Stimulated activated naive B cell treated with anti-CD40 and anti-IgM and Interleukin-4, amounts not matched to agents 10 μg/mL and 1 μg/mL and 100 μg/mL, for 72 hours (primary cell): ENCODE measurements at regions not wholly inside any gene's neighbourhood (a gene's known extent, or its start where the extent isn't known, plus 50 kb on each side); places are given as distances from the start of the nearest gene placed in this dataset.

Source experiments
- ATAC-seq, 2 donors: fragments of 150-1000 bp; cut with Tn5 transposase; replicated peaks; 2 replicates each; pipeline ENCODE4 v1.10.0; 2021; ENCODE audit warnings: moderate library complexity in 1 of 2
- DNase-seq: peaks from one replicate; pipeline ENCODE4 v3.0.0; 2021
- H3K27ac Mint-ChIP-seq: one replicate; pipeline ENCODE4 v1.8.0; 2022; ENCODE audit warnings: mild to moderate bottlenecking, mixed read lengths
- H3K27me3 Mint-ChIP-seq, 2 donors: one replicate each; pipeline ENCODE4 v1.8.0; 2022; ENCODE audit warnings: mixed read lengths in 2 of 2
- H3K36me3 Mint-ChIP-seq, 2 donors: one replicate each; pipeline ENCODE4 v1.8.0; 2022; ENCODE audit warnings: mixed read lengths in 2 of 2, mild to moderate bottlenecking in 1 of 2
- H3K4me1 Mint-ChIP-seq, 2 donors: one replicate each; pipeline ENCODE4 v1.8.0; 2022; ENCODE audit warnings: mixed read lengths in 2 of 2, mild to moderate bottlenecking in 1 of 2
- H3K4me3 Mint-ChIP-seq, 2 donors: one replicate each; pipeline ENCODE4 v1.8.0; 2022; ENCODE audit warnings: mild to moderate bottlenecking in 2 of 2, mixed read lengths in 2 of 2, moderate library complexity in 1 of 2
- H3K9me3 Mint-ChIP-seq, 2 donors: one replicate each; pipeline ENCODE4 v1.8.0; 2022; ENCODE audit warnings: mixed read lengths in 2 of 2, mild to moderate bottlenecking in 1 of 2

DNA sequence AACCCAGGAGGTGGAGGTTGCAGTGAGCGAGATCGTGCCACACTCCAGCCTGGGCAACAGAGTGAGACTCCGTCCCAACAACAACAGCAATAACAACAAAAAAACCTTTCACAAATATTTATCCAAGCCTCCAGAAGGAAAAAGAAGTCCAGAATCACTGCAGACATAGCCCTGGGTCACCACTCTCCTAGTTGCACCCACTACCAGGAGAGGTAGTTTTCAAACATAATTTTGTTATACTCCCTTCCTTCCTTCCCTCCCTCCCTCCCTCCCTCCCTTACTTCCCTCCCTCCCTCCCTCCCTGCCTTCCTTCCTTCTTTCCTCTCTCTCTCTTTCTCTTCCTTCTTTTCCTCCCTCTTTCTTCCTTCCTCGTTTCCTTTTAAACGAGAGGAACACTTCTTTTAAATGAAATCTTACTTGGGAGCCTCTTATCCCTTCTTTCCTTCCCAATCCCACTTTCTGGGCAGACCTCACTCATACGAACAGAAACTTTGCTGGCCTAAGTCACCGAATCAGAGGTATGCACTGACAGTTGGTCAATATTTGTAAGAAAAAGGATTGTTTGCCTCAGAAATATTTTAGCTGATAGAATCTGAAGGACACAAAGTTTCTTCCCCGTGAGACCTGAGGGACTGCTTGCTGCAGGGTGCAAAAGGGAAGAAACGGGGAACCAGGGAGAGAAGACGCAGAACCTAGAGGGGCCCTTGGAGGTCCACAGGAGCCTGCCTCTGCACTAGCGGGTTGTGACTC lies 88.1 kb upstream of the AGAP1 start:
- Mint-ChIP-seq H3K36me3 (no peaks in the 10 kb centered on the region), H3K27ac (no peak overlapping the region), H3K4me1 (no peaks in the 10 kb centered on the region), H3K27me3 (peaks cover 9 to 11% of the 10 kb centered on the region in 2 donors), H3K9me3 (peaks cover 0 to 3% of the 10 kb centered on the region in 2 donors), H3K4me3 (no peak overlapping the region)
- no peak for DNase-seq
- no peak for ATAC-seq

- ATAC-seq, result no peak
- no peaks in the 10 kb centered on the region for H3K4me1 Mint-ChIP-seq
Observed at GRCh38 chr2:235406430-235406829, 87.4 kb upstream of the AGAP1 start.

GRCh38 chr2:235411905-235412485 lies 81.8 kb upstream of the AGAP1 start:
- peaks cover 0 to 6% of the 10 kb centered on the region in 2 donors for H3K9me3 Mint-ChIP-seq
- no peaks in the 10 kb centered on the region for H3K4me1 Mint-ChIP-seq
- DNase-seq, result no peak
- no peaks in the 10 kb centered on the region for H3K36me3 Mint-ChIP-seq
- H3K4me3 Mint-ChIP-seq, result no peak overlapping the region
- peaks cover 3 to 9% of the 10 kb centered on the region in 2 donors for H3K27me3 Mint-ChIP-seq
- no peak overlapping the region for H3K27ac Mint-ChIP-seq
- ATAC-seq, result no peak

More at GRCh38 chr2:235406430-235406829, 87.4 kb upstream of the AGAP1 start:
- H3K27me3 Mint-ChIP-seq, result peaks cover 7 to 11% of the 10 kb centered on the region in 2 donors
- DNase-seq, result no peak
- no peaks in the 10 kb centered on the region for H3K36me3 Mint-ChIP-seq
- peaks cover 0 to 2% of the 10 kb centered on the region in 2 donors for H3K9me3 Mint-ChIP-seq
- no peak overlapping the region for H3K4me3 Mint-ChIP-seq
- H3K27ac Mint-ChIP-seq, result no peak overlapping the region

DNA sequence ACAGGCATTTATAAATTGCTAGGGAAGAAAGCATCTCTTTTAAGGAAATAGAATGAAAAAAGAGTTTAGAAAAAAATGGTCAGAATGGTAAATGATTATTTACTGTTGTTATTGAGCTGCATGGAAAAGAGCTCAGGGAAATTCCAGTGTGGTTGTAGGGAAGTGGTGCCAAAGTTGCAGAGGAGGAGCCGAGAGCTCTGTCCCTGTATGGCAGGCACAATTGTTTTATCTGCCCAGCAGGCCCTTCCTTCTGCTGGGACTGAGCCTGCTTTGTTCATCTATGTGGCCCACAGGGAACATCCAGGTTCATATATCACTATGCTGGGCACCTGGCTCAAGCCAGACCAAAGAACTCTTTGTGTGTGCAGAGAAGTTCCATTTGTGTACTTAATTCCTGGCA lies 80.8 kb upstream of the AGAP1 start:
- ATAC-seq, result no peak
- H3K4me3 Mint-ChIP-seq, result no peak overlapping the region
- peaks cover 0 to 6% of the 10 kb centered on the region in 2 donors for H3K9me3 Mint-ChIP-seq
- no peaks in the 10 kb centered on the region for H3K36me3 Mint-ChIP-seq
- H3K27me3 Mint-ChIP-seq, result peaks cover 9 to 10% of the 10 kb centered on the region in 2 donors
- DNase-seq, result no peak
- H3K27ac Mint-ChIP-seq, result no peak overlapping the region
- no peaks in the 10 kb centered on the region for H3K4me1 Mint-ChIP-seq

GRCh38 chr2:235414422-235414821 lies 79.4 kb upstream of the AGAP1 start:
- Mint-ChIP-seq H3K4me3 (no peak overlapping the region), H3K4me1 (no peaks in the 10 kb centered on the region), H3K27ac (no peak overlapping the region)

DNA sequence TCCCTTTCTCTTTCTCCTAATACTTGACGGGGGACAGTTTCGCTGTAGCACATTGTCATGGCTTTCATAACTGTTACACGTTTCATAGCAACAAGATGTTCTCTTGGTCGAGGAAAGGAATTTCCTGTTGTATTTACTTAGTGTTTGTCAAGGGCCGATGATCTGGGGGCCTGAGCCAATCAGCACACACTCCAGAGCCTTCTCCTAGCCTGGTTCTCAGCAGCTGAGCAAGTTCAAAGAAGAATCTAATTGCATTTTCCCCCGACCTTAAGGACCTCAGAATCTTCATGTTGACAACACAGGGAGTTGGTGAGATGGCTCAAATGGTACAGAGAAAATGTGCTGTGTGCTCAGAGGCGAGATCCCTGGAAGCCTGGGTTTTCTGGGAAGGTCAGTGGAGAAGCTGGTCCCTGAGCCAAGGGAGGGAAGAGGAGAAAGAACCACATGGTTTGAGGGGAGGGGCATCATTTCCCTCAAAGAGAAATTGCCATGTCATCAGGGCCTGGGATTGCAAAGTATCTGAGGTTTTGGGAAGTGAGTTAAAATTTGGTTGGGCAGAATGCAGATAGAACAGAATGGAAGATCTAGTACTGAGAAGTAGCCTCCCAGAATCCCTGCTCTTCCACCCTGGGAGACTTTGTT lies 76.9 kb upstream of the AGAP1 start:
- H3K4me1 Mint-ChIP-seq, result no peaks in the 10 kb centered on the region
- H3K27me3 Mint-ChIP-seq, result peaks cover 9 to 19% of the 10 kb centered on the region in 2 donors
- peaks cover 0 to 4% of the 10 kb centered on the region in 2 donors for H3K9me3 Mint-ChIP-seq
- no peaks in the 10 kb centered on the region for H3K36me3 Mint-ChIP-seq
- no peak overlapping the region for H3K4me3 Mint-ChIP-seq
- H3K27ac Mint-ChIP-seq, result no peak overlapping the region
- ATAC-seq, result no peak
- DNase-seq, result no peak

More at GRCh38 chr2:235414422-235414821, 79.4 kb upstream of the AGAP1 start:
- H3K27me3 Mint-ChIP-seq, result peaks cover 9% of the 10 kb centered on the region in 2 donors
- ATAC-seq (no peak), DNase-seq (no peak)
- H3K9me3 Mint-ChIP-seq, result peaks cover 0 to 6% of the 10 kb centered on the region in 2 donors
- no peaks in the 10 kb centered on the region for H3K36me3 Mint-ChIP-seq

DNA sequence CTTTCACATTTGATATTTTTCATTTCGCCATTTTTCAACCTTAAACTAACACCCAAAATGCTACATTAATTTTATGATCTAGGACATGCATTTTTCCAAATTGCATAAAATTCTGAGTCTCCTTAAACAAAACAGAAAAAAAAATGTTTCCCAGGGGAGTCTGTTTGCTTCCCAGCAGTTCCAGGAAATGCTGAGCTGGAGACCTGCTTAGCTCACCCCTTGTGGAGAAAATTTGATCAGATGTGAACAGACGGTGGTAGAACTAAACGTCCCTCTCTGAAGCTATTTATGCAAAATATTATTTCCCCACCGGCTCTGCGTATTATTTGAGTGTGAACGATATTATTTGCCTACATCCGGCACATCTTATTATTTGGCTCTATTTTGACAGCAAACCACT lies 74.9 kb upstream of the AGAP1 start:
- H3K36me3 Mint-ChIP-seq, result no peaks in the 10 kb centered on the region
- DNase-seq, result no peak
- peaks cover 4% of the 10 kb centered on the region in 2 donors for H3K9me3 Mint-ChIP-seq
- H3K4me3 Mint-ChIP-seq, result no peak overlapping the region
- no peak overlapping the region for H3K27ac Mint-ChIP-seq
- no peak for ATAC-seq
- peaks cover 9 to 19% of the 10 kb centered on the region in 2 donors for H3K27me3 Mint-ChIP-seq
- H3K4me1 Mint-ChIP-seq, result no peaks in the 10 kb centered on the region

DNA sequence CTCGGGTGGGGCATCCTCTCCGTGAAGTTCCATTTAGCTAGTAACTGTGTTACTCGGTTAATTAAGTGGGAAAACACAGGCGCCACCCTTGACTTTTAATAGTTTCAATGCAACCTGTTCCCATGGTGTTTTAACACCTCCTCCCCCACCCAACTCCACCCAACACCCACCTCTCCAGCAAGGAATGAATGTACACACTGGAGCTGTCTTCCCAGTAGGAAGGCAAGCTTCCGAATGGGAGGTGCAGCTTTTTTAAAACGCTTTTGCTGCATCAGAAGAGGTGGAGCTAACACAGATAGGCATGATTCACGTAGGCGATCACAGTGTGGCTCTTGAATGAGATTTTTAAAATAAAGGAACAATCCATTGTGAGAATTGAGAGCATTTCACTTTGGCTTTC lies 73.8 kb upstream of the AGAP1 start:
- H3K27me3 Mint-ChIP-seq, result peaks cover 9 to 19% of the 10 kb centered on the region in 2 donors
- H3K4me1 Mint-ChIP-seq, result no peaks in the 10 kb centered on the region
- no peak for DNase-seq
- ATAC-seq, result no peak
- H3K27ac Mint-ChIP-seq, result no peak overlapping the region
- H3K9me3 Mint-ChIP-seq, result peaks cover 6 to 9% of the 10 kb centered on the region in 2 donors
- no peak overlapping the region for H3K4me3 Mint-ChIP-seq
- no peaks in the 10 kb centered on the region for H3K36me3 Mint-ChIP-seq

DNA sequence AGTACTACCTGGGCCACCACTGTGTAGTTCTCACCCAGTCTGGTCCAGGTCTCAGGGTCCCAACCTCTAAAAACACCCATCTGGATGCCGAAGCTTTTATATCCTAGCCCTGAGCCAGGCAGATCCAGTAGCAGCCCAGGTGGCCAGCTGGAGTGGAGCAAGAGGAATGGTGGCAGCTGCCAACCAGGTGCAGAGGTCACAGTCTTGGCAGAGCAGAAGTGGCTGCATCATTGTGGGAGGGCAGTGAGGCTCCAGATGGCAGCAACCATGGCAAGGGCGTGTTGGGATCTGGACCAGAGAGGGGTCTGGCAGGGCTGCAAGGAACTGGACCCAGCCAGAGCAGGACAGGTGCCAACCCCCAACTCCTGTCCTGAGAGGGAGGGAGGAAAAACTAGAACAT lies 72.2 kb upstream of the AGAP1 start:
- DNase-seq (no peak), ATAC-seq (no peak)
- Mint-ChIP-seq H3K9me3 (peaks cover 8 to 9% of the 10 kb centered on the region in 2 donors), H3K36me3 (no peaks in the 10 kb centered on the region), H3K27me3 (peaks cover 4 to 23% of the 10 kb centered on the region in 2 donors), H3K27ac (no peak overlapping the region), H3K4me3 (no peak overlapping the region), H3K4me1 (no peaks in the 10 kb centered on the region)

GRCh38 chr2:235430366-235431083 lies 63.3 kb upstream of the AGAP1 start:
- no peak for ATAC-seq
- no peak overlapping the region for H3K4me3 Mint-ChIP-seq
- no peak for DNase-seq
- no peak overlapping the region for H3K27ac Mint-ChIP-seq
- H3K27me3 Mint-ChIP-seq, result peaks cover 8 to 10% of the 10 kb centered on the region in 2 donors
- no peaks in the 10 kb centered on the region for H3K4me1 Mint-ChIP-seq
- H3K36me3 Mint-ChIP-seq, result no peaks in the 10 kb centered on the region
- peaks cover 5% of the 10 kb centered on the region in 2 donors for H3K9me3 Mint-ChIP-seq

- DNase-seq, result no peak
- H3K27ac Mint-ChIP-seq, result no peak overlapping the region
- H3K27me3 Mint-ChIP-seq, result peaks cover 5 to 8% of the 10 kb centered on the region in 2 donors
- peaks cover 6 to 9% of the 10 kb centered on the region in 2 donors for H3K9me3 Mint-ChIP-seq
- H3K36me3 Mint-ChIP-seq, result no peaks in the 10 kb centered on the region
- ATAC-seq, result no peak
- no peak overlapping the region for H3K4me3 Mint-ChIP-seq
- no peaks in the 10 kb centered on the region for H3K4me1 Mint-ChIP-seq
Observed at GRCh38 chr2:235432741-235433520, 60.9 kb upstream of the AGAP1 start.

- Mint-ChIP-seq H3K9me3 (peaks cover 6 to 9% of the 10 kb centered on the region in 2 donors), H3K27me3 (peaks cover 8% of the 10 kb centered on the region in 2 donors), H3K27ac (no peak overlapping the region), H3K4me3 (no peak overlapping the region), H3K4me1 (no peaks in the 10 kb centered on the region), H3K36me3 (no peaks in the 10 kb centered on the region)
- DNase-seq (no peak), ATAC-seq (peak in 1 of 2 donors; percentile 45)
Observed at GRCh38 chr2:235433860-235434259, 60.0 kb upstream of the AGAP1 start.

DNA sequence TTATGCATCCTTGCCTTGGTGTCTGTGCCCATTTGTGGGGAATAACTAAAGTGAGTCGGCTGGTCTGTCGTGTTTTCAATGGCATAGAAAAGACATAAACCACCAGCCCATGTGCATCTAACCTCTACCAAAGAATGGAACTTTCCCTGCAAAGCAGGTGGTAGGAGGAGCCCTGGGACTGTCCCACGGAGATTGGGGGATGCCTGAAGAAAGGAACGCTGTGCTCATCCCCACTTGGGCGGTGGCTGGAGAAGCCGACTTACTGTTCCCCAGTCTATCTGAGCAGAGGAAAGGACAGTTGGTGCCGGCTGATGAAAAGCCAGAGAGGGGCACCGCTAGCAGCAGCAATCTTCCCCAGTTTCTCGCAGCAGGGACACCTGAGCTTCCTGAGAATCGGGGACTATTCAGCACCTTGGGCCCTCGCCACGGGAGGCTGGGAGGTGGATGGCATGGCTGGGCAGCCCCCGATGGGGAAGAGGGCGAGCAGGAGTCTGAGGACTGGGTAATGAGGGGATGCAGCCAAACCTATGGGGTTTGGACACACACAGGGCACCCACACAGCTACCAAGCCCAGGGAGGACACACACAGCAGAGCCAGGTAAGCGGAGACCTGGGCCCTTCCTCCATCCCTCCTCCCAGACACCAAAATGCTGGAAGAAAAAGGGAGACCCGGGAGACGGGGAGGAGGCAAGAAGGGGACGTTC lies 53.7 kb upstream of the AGAP1 start:
- no peaks in the 10 kb centered on the region for H3K36me3 Mint-ChIP-seq
- H3K4me3 Mint-ChIP-seq, result no peak overlapping the region
- H3K27ac Mint-ChIP-seq, result no peak overlapping the region
- ATAC-seq (no peak), DNase-seq (no peak)
- H3K27me3 Mint-ChIP-seq, result peaks cover 7 to 8% of the 10 kb centered on the region in 2 donors
- H3K4me1 Mint-ChIP-seq, result peaks cover 0 to 3% of the 10 kb centered on the region in 2 donors
- peaks cover 8 to 13% of the 10 kb centered on the region in 2 donors for H3K9me3 Mint-ChIP-seq
